Pancreas (tissue), 10 donors: ENCODE measurements at regions not wholly inside any gene's neighbourhood (a gene's known extent, or its start where the extent isn't known, plus 50 kb on each side); places are given as distances from the start of the nearest gene placed in this dataset.
A peak's percentile ranks its signal among the peaks of the same experiment; 100 is the strongest.

Experiments
- ATAC-seq, 4 donors: fragments of 200-7000 bp; cut with Tn5 transposase; one replicate each; pipeline versions ENCODE4 v1.8.0 to v1.9.1; 2020; ENCODE audit warnings: mild to moderate bottlenecking in 4 of 4, moderate library complexity in 4 of 4
- DNase-seq, 6 donors: peaks; one replicate each; pipeline ENCODE4 v3.0.0-alpha.2; 2020
- FAIRE-seq: peaks from 2 replicates; lab custom pipeline; 2012; peaks lifted over from hg19 to GRCh38; lab: Jason Lieb, UNC
- H3K27ac ChIP-seq, 4 donors: fragments of 200-600 bp; sonication (generic); 1 replicate in 3 of 4; 2 replicates in 1 of 4; pipeline versions ENCODE4 v1.5.0 to v1.8.0; 2020
- H3K27me3 ChIP-seq, 4 donors: fragments of 200-600 bp; one replicate each; pipeline ENCODE4 v1.8.0; 2021
- H3K36me3 ChIP-seq, 3 donors: fragments of 200-600 bp; sonication (generic) in 1 of 3; one replicate each; pipeline versions ENCODE4 v1.5.0 to v1.8.0; 2020 to 2021
- H3K4me1 ChIP-seq, 3 donors: fragments of 200-600 bp; one replicate each; pipeline ENCODE4 v1.8.0; 2021
- H3K4me3 ChIP-seq, 4 donors: fragments of 200-600 bp; sonication (generic) in 2 of 4; one replicate each; pipeline versions ENCODE4 v1.5.0 to v1.8.0; 2020 to 2021
- H3K9me3 ChIP-seq, 4 donors: fragments of 200-600 bp; one replicate each; pipeline ENCODE4 v1.8.0; 2021
- CTCF ChIP-seq, 4 donors: fragments of 200-600 bp; sonication (generic) in 3 of 4; IDR thresholded peaks; one replicate each; pipeline versions ENCODE4 v1.5.0 to v1.8.0; 2021; ENCODE audit warnings: antibody characterized with exemption in 4 of 4
- WGBS, 2 donors: extraction: QIAGEN DNeasy Blood & Tissue Kit; methylation state at CpG; one replicate each; pipeline ENCODE4 v1.1.7; 2013; 5-methylcytosine and 5-hydroxymethylcytosine counted together
- intact Hi-C, 3 donors: fragments of 100-400 bp; cut with DNase I; formaldehyde crosslinking; loops; one replicate each; pipeline versions ENCODE4 v1.11.1 to v1.14.2; 2022
- donor health status: healthy with polysubstance abuse.
- donor health status: DM: no; HTN: no; CAD: no; lungs with moderate emphysema.
- donor health status: DM: no; HTN: no; CAD: no.
- donor health status: control.
- donor health status: control.
- donor health status: Bipolar disorder and iron deficiency.
- donor health status: DM: yes; HTN: yes; CAD: no.
- donor health status: DM: no; HTN: no; CAD: no.
- donor health status: DM: no; HTN: no; CAD: no.
- donor health status: DM: yes; HTN: yes; CAD: no.

DNA sequence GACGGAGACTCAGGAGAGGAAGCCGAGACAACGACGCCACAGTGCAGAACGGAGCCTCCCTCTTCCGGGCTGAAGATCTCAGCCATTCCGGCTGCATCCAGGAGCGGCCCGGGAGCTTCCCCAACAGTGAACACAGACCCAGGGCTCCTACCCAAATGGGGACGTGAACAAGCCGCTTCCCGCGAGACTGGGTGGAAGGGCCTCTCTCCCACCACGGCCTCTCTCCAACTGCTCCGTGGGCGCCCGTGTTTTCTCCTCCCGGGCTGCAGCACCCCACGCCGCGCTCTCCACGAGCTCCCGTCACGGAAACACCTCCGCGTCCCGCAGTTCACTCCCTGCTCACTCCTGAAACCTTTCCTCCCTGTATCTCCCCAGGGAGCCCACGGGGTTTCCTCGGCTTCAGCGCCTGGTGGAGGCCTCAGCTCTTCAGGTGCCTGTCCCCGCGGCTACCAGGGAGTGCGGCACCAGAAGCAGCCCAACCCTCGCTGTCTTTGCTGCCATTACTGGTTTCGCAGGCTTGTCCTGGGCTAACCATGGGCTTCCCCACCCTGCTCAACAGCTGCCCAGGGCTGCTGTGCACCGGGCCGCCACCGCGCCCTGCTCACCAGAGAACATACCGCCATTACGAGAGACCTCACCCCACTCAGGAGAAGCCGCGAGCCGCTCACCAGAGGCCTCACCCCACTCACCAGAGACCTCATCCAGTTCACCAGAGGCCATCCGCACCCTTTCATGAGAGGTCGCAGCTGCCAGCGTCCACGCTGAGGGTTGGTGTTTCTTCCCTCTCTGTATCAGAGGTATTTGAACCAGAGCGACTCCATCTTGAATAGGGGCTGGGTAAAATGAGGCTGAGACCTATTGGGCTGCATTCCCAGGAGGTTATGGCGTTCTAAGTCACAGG is 922.8 kb downstream of the QKI start:
- Histone ChIP-seq H3K9me3 (no peaks in the 10 kb centered on the region), H3K4me3 (no peak overlapping the region)
- TF ChIP-seq CTCF (IDR thresholded peaks at IDR 0.05) = no peak

GRCh38 chr6:164336455-164336854 is 921.9 kb downstream of the QKI start:
- intact Hi-C loops = no loop called here
- H3K36me3 ChIP-seq = no peaks in the 10 kb centered on the region
- no peaks in the 10 kb centered on the region for H3K4me1 ChIP-seq
- DNase-seq (no peak), FAIRE-seq (no peak), ATAC-seq (no peak)
- WGBS, 2 donors = 74 to 83% methylated on average over 2 of the region's 2 CpGs
- no peak overlapping the region for H3K27ac ChIP-seq
- no peaks in the 10 kb centered on the region for H3K27me3 ChIP-seq
- H3K9me3 ChIP-seq = no peaks in the 10 kb centered on the region
- no peak overlapping the region for H3K4me3 ChIP-seq
- TF ChIP-seq CTCF (IDR thresholded peaks at IDR 0.05) = no peak

More for the DNA sequence above, 922.8 kb downstream of the QKI start:
- DNase-seq = peak in 1 of 6 donors; percentile 44
- intact Hi-C loops = no loop called here
- 88 to 90% methylated on average over 48 to 50 of the region's 50 CpGs for WGBS, 2 donors
- H3K27ac ChIP-seq = no peak overlapping the region
- no peak for FAIRE-seq
- no peaks in the 10 kb centered on the region for H3K36me3 ChIP-seq
- no peaks in the 10 kb centered on the region for H3K27me3 ChIP-seq
- no peaks in the 10 kb centered on the region for H3K4me1 ChIP-seq
- ATAC-seq = no peak

GRCh38 chr6:164331026-164331425 is 916.5 kb downstream of the QKI start:
- H3K4me3 ChIP-seq = no peak overlapping the region
- H3K27me3 ChIP-seq = no peaks in the 10 kb centered on the region
- no peak overlapping the region for H3K27ac ChIP-seq
- FAIRE-seq (no peak), ATAC-seq (no peak), DNase-seq (no peak)
- no peaks in the 10 kb centered on the region for H3K36me3 ChIP-seq
- intact Hi-C loops = no loop called here
- H3K9me3 ChIP-seq = no peaks in the 10 kb centered on the region
- TF ChIP-seq CTCF (IDR thresholded peaks at IDR 0.05) = no peak
- WGBS, 2 donors = 46 to 60% methylated on average over 2 of the region's 2 CpGs
- no peaks in the 10 kb centered on the region for H3K4me1 ChIP-seq

DNA sequence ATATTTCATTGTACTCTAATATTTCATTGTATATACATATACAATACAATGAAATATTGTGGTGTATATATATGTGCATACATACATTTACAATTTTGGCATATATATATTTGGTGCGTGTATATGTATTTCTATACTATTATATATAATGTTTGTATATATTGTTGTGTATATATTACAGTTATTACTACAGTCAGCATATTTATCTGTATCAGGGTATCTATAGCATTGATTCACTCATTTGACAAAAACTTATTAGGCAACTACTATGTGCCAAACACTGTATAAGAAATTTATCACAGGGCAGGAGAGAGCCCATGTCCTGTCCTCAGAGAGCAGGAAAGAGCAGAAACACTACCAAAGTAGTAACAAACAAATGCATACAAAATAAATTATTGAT is 910.6 kb downstream of the QKI start:
- no peaks in the 10 kb centered on the region for H3K9me3 ChIP-seq
- no peaks in the 10 kb centered on the region for H3K36me3 ChIP-seq
- H3K27me3 ChIP-seq = no peaks in the 10 kb centered on the region
- FAIRE-seq (no peak), ATAC-seq (no peak), DNase-seq (no peak)
- H3K4me3 ChIP-seq = no peak overlapping the region
- intact Hi-C loops = no loop called here
- H3K27ac ChIP-seq = no peak overlapping the region
- 80 to 90% methylated on average over 1 of the region's 1 CpG for WGBS, 2 donors
- no peaks in the 10 kb centered on the region for H3K4me1 ChIP-seq
- no peak for TF ChIP-seq CTCF (IDR thresholded peaks at IDR 0.05)

DNA sequence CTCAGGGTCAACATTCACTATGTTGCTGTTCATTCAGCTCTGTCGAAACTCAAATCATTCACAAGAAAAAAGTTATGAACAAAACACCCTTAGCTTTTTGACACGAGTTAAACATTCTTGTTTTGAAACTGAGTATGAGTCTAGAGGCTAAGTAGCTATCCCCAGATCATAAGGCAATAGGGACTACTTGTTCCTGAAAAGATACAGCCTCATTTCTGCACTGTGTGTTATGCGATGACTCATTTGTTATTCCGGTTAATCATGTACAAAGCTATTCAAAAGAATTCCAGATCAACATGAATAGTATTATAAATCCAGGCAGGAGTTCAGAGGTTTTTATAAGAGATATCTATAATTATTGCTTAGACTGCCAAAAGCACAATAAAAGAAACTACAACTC is 908.0 kb downstream of the QKI start:
- Histone ChIP-seq H3K4me3 (no peak overlapping the region), H3K36me3 (no peaks in the 10 kb centered on the region), H3K4me1 (no peaks in the 10 kb centered on the region), H3K27ac (peak overlapping the region in 2 of 4 donors; percentile 30 to 55), H3K27me3 (no peaks in the 10 kb centered on the region), H3K9me3 (no peaks in the 10 kb centered on the region)
- no peak for DNase-seq
- no peak for TF ChIP-seq CTCF (IDR thresholded peaks at IDR 0.05)
- ATAC-seq = peak; percentile 70 to 91 (median 90)
- WGBS, 2 donors = 44 to 45% methylated on average over 4 of the region's 4 CpGs
- FAIRE-seq = no peak
- intact Hi-C loops = no loop called here
